Skeletal muscle satellite cell (primary cell): ENCODE measurements at regions not wholly inside any gene's neighbourhood (a gene's known extent, or its start where the extent isn't known, plus 50 kb on each side); places are given as distances from the start of the nearest gene placed in this dataset.

Experiments used
- H3K27me3 ChIP-seq: 2 replicates; pipeline ENCODE4 v1.7.0; 2013; ENCODE audit warnings: low read length; ENCODE audit not compliant: control insufficient read depth, insufficient read depth
- H3K36me3 ChIP-seq: 2 replicates; pipeline ENCODE4 v1.7.0; 2013; ENCODE audit warnings: mild to moderate bottlenecking, control low read depth, low read length; ENCODE audit not compliant: insufficient read depth
- H3K4me1 ChIP-seq: 2 replicates; pipeline ENCODE4 v1.7.0; 2013; ENCODE audit warnings: low read length; ENCODE audit not compliant: control insufficient read depth, insufficient read depth
- H3K4me2 ChIP-seq: 2 replicates; pipeline ENCODE4 v1.7.0; 2013; ENCODE audit warnings: mild to moderate bottlenecking, low read length
- H3K4me3 ChIP-seq: 2 replicates; pipeline ENCODE4 v1.7.0; 2013; ENCODE audit warnings: low read length
- H3K9ac ChIP-seq: 2 replicates; pipeline ENCODE4 v1.7.0; 2013; ENCODE audit warnings: mild to moderate bottlenecking, low read depth, low read length, moderate library complexity
- H3K9me3 ChIP-seq: replicated peaks from 2 replicates; pipeline ENCODE4 v1.7.0; 2013; ENCODE audit warnings: mild to moderate bottlenecking, control low read depth, low read length

GRCh38 chr3:139289860-139290524 is 53.8 kb upstream of the MRPS22 start:
- H3K4me3 ChIP-seq, result no peak overlapping the region
- no peaks in the 10 kb centered on the region for H3K9me3 ChIP-seq
- peaks cover 11% of the 10 kb centered on the region for H3K4me1 ChIP-seq
- no peak overlapping the region for H3K9ac ChIP-seq
- no peaks in the 10 kb centered on the region for H3K36me3 ChIP-seq
- no peaks in the 10 kb centered on the region for H3K27me3 ChIP-seq
- H3K4me2 ChIP-seq, result no peak overlapping the region

GRCh38 chr3:139291276-139292051 is 52.4 kb upstream of the MRPS22 start:
- H3K4me1 ChIP-seq, result peaks cover 11% of the 10 kb centered on the region
- no peaks in the 10 kb centered on the region for H3K36me3 ChIP-seq
- H3K9ac ChIP-seq, result no peak overlapping the region
- no peak overlapping the region for H3K4me3 ChIP-seq
- H3K27me3 ChIP-seq, result no peaks in the 10 kb centered on the region
- no peaks in the 10 kb centered on the region for H3K9me3 ChIP-seq
- H3K4me2 ChIP-seq, result no peak overlapping the region

- H3K4me1 ChIP-seq, result peaks cover 11% of the 10 kb centered on the region
- no peaks in the 10 kb centered on the region for H3K27me3 ChIP-seq
- no peak overlapping the region for H3K4me3 ChIP-seq
- no peaks in the 10 kb centered on the region for H3K36me3 ChIP-seq
- H3K9me3 ChIP-seq, result no peaks in the 10 kb centered on the region
- no peak overlapping the region for H3K4me2 ChIP-seq
- no peak overlapping the region for H3K9ac ChIP-seq
Measured at GRCh38 chr3:139292192-139292591, 51.6 kb upstream of the MRPS22 start.

GRCh38 chr3:139292711-139293664 is 50.8 kb upstream of the MRPS22 start:
- no peaks in the 10 kb centered on the region for H3K27me3 ChIP-seq
- H3K4me2 ChIP-seq, result peak overlapping the region; percentile 20
- H3K9me3 ChIP-seq, result no peaks in the 10 kb centered on the region
- no peaks in the 10 kb centered on the region for H3K36me3 ChIP-seq
- H3K4me1 ChIP-seq, result peaks cover 11% of the 10 kb centered on the region
- no peak overlapping the region for H3K9ac ChIP-seq
- H3K4me3 ChIP-seq, result no peak overlapping the region

GRCh38 chr3:139293665-139294023 is 50.2 kb upstream of the MRPS22 start:
- Histone ChIP-seq H3K4me1 (peaks cover 13% of the 10 kb centered on the region), H3K36me3 (no peaks in the 10 kb centered on the region), H3K9ac (no peak overlapping the region), H3K4me3 (no peak overlapping the region), H3K9me3 (no peaks in the 10 kb centered on the region), H3K4me2 (no peak overlapping the region), H3K27me3 (no peaks in the 10 kb centered on the region)
